ENCODE measurements at regions not wholly inside any gene's neighbourhood (a gene's known extent, or its start where the extent isn't known, plus 50 kb on each side); places are given as distances from the start of the nearest gene placed in this dataset.

GRCh38 chr1:17933971-17934370 lies 173.6 kb upstream of the IGSF21 start:
- TF ChIP-seq, protein P1, sequence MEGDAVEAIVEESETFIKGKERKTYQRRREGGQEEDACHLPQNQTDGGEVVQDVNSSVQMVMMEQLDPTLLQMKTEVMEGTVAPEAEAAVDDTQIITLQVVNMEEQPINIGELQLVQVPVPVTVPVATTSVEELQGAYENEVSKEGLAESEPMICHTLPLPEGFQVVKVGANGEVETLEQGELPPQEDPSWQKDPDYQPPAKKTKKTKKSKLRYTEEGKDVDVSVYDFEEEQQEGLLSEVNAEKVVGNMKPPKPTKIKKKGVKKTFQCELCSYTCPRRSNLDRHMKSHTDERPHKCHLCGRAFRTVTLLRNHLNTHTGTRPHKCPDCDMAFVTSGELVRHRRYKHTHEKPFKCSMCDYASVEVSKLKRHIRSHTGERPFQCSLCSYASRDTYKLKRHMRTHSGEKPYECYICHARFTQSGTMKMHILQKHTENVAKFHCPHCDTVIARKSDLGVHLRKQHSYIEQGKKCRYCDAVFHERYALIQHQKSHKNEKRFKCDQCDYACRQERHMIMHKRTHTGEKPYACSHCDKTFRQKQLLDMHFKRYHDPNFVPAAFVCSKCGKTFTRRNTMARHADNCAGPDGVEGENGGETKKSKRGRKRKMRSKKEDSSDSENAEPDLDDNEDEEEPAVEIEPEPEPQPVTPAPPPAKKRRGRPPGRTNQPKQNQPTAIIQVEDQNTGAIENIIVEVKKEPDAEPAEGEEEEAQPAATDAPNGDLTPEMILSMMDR (IDR thresholded peaks at IDR 0.05) = no peak
- TF ChIP-seq POLR2A (IDR thresholded peaks at IDR 0.05) = no peak

Measured in uterus (tissue), 2 donors.